Effector CD4-positive, alpha-beta T cell (primary cell): ENCODE measurements at regions not wholly inside any gene's neighbourhood (a gene's known extent, or its start where the extent isn't known, plus 50 kb on each side); places are given as distances from the start of the nearest gene placed in this dataset.
"Not testable (repeated sequence)": the region's sequence is repeated elsewhere in the genome, so short reads cannot be mapped to it uniquely, and the experiment has no call there.

Experiments
- DNase-seq: peaks from one replicate; pipeline ENCODE4 v3.0.0-alpha.2; 2020

GRCh38 chr17:20916383-20916782 is 126.4 kb downstream of the USP22 start:
- no peak for DNase-seq

- not testable (repeated sequence) for DNase-seq
Observed at GRCh38 chr17:20917610-20918306, 125.1 kb downstream of the USP22 start.

- no peak for DNase-seq
Observed at GRCh38 chr17:20920095-20920814, 122.6 kb downstream of the USP22 start.

- no peak for DNase-seq
Observed at GRCh38 chr17:20920815-20921199, 122.0 kb downstream of the USP22 start.

- DNase-seq, result no peak
Observed at GRCh38 chr17:20922128-20922670, 120.6 kb downstream of the USP22 start.

GRCh38 chr17:20924306-20924705 is 118.5 kb downstream of the USP22 start:
- DNase-seq, result no peak

- DNase-seq, result no peak
Observed at GRCh38 chr17:20925091-20925490, 117.7 kb downstream of the USP22 start.

- DNase-seq, result no peak
Observed at GRCh38 chr17:20925954-20926353, 116.9 kb downstream of the USP22 start.

GRCh38 chr17:20926532-20926931 is 116.3 kb downstream of the USP22 start:
- DNase-seq, result no peak

GRCh38 chr17:20927308-20927977 is 115.4 kb downstream of the USP22 start:
- no peak for DNase-seq

- DNase-seq, result no peak
Observed at GRCh38 chr17:20929334-20929733, 113.5 kb downstream of the USP22 start.

- no peak for DNase-seq
Observed at GRCh38 chr17:20930081-20930760, 112.6 kb downstream of the USP22 start.

- DNase-seq, result not testable (repeated sequence)
Observed at GRCh38 chr17:20933040-20933439, 109.8 kb downstream of the USP22 start.

GRCh38 chr17:20934288-20934687 is 108.5 kb downstream of the USP22 start:
- DNase-seq, result no peak

GRCh38 chr17:20935740-20936139 is 107.1 kb downstream of the USP22 start:
- no peak for DNase-seq

GRCh38 chr17:20938244-20938643 is 104.6 kb downstream of the USP22 start:
- no peak for DNase-seq

GRCh38 chr17:20938988-20939615 is 103.7 kb downstream of the USP22 start:
- DNase-seq, result no peak

- no peak for DNase-seq
Observed at GRCh38 chr17:20941872-20942271, 100.9 kb downstream of the USP22 start.

- DNase-seq, result no peak
Observed at GRCh38 chr17:20944014-20944865, 98.6 kb downstream of the USP22 start.

- DNase-seq, result not testable (repeated sequence)
Observed at GRCh38 chr17:20947708-20948107, 95.1 kb downstream of the USP22 start.

- DNase-seq, result no peak
Observed at GRCh38 chr17:20948984-20949777, 93.6 kb downstream of the USP22 start.
